ENCODE measurements at regions not wholly inside any gene's neighbourhood (a gene's known extent, or its start where the extent isn't known, plus 50 kb on each side); places are given as distances from the start of the nearest gene placed in this dataset.

DNA sequence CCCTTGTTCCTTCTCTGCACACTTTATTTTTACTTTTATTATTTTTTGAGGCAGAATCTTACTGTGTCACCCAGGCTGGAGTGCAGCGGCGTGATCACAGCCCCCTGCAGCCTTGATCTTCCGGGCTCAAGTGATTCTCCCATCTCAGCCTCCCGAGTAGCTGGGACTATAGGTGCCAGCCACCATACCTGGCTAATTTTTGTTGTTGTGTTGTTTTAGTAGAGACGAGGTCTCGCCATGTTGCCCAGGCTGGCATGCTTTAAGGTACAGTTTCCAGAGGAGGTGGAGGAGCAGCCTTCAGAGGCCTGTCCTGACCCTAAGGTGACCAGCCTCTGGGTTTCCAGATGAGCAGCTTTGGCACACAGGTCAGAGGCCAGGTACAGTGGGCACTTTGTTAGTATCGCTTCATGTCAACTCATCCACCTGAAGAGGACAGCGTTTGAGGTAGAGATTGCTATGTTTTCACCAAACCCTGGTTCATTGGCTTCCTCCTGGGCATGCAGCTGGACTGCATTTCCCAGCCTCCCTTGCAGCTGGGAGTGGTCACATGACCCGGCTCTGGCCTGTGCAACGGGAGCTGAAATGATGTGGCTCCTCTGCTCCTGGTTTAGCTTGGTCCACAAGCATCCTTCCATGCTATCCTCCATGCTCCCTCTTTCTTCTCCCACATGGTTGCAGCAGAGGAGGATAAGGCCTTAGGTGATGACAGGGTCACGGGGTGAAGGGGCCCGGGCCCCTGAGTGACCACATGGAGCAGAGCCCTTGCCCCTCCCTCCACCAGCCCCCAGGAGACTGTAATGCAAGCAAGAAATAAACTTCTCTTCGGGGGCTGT, 139.3 kb upstream of the IER5L start:
- Histone ChIP-seq H3K4ac (replicated peaks; ENCODE audit: insufficient read length, low read depth, low read length) (peak overlapping the region; percentile 61), H3K4me2 (ENCODE audit: insufficient read depth in 1 of 2, low read depth in 2 of 2, low read length in 2 of 2) (no peak overlapping the region), H4K8ac (ENCODE audit: extremely low read depth, insufficient read depth, low read length) (no peak overlapping the region; the same call in 1 of the 2 replicates), H3K9me3 (ENCODE audit: insufficient read depth in 2 of 2, low read depth in 1 of 2, low read length in 1 of 2) (no peaks in the 10 kb centered on the region), H3K79me1 (ENCODE audit: low read depth, low read length) (no peaks in the 10 kb centered on the region), H3K27me3 (replicated peaks in 1 of 4; ENCODE audit: control insufficient read depth in 3 of 4, extremely low read depth in 1 of 4, insufficient read depth in 3 of 4, low read length in 3 of 4) (peaks cover 0 to 7% (median 5%) of the 10 kb centered on the region in 4 experiments; a peak in 4 of 7 replicates), H3K14ac (ENCODE audit: insufficient read length) (no peak overlapping the region), H2BK12ac (ENCODE audit: low read depth, low read length) (no peak overlapping the region; the same call in 1 of the 2 replicates), H3K4me1 (replicated peaks in 1 of 4; ENCODE audit: control insufficient read depth in 3 of 4, insufficient read depth in 4 of 4, low read length in 3 of 4) (peaks cover 0 to 19% (median 12%) of the 10 kb centered on the region in 4 experiments; a peak in 6 of 7 replicates), H3K36me3 (ENCODE audit: control insufficient read depth in 2 of 4, insufficient read depth in 4 of 4, low read length in 3 of 4) (no peaks in the 10 kb centered on the region), H3K27ac (ENCODE audit: low read depth, low read length) (no peak overlapping the region), H3K56ac (replicated peaks; ENCODE audit: insufficient read length, low read depth, low read length) (no peak overlapping the region), H3K79me2 (ENCODE audit: control insufficient read depth in 1 of 2, insufficient read depth in 2 of 2, low read length in 2 of 2) (no peaks in the 10 kb centered on the region), H4K20me1 (replicated peaks in 1 of 2; ENCODE audit: control insufficient read depth in 1 of 2, insufficient read depth in 2 of 2, low read length in 2 of 2) (no peaks in the 10 kb centered on the region), H3K23me2 (ENCODE audit: low read depth, low read length) (peaks cover 6% of the 10 kb centered on the region; the same call in 1 of the 2 replicates), H4K5ac (ENCODE audit: insufficient read length, low read depth, low read length) (no peak overlapping the region), H2AFZ (ENCODE audit: low read length) (peak overlapping the region; percentile 95), H3K23ac (ENCODE audit: insufficient read length) (no peak overlapping the region), H3K4me3 (ENCODE audit: extremely low read depth in 1 of 4, insufficient read depth in 2 of 4, low read depth in 3 of 4, low read length in 4 of 4) (no peak overlapping the region), H2AK5ac (ENCODE audit: low read depth, low read length) (peak overlapping the region; percentile 14; the same call in 1 of the 2 replicates), H3K18ac (ENCODE audit: extremely low read depth, low read length) (no peak overlapping the region), H2BK15ac (ENCODE audit: low read length) (0 out of 2 replicates have a peak overlapping the region, but pooled peaks have one; percentile 83), H2BK20ac (ENCODE audit: low read length) (no peak overlapping the region), H2BK120ac (replicated peaks; ENCODE audit: low read depth, low read length) (no peak overlapping the region), H3K9ac (replicated peaks in 1 of 4; ENCODE audit: extremely low read depth in 1 of 4, low read depth in 3 of 4, low read length in 3 of 4) (no peak overlapping the region), H4K91ac (replicated peaks; ENCODE audit: insufficient read length, low read length) (no peak overlapping the region), H2BK5ac (ENCODE audit: low read depth, low read length) (peak overlapping the region; percentile 54)
- WGBS, 2 experiments (ENCODE audit: extremely low coverage in 1 of 2, insufficient coverage in 1 of 2, insufficient read length in 1 of 2, insufficient replicate concordance in 2 of 2, low coverage in 1 of 2, low lambda C conversion rate in 2 of 2, missing lambda C conversion rate in 1 of 2) = 75% methylated on average over 13 of the region's 13 CpGs; no CpG with 5 or more reads in 1 of the 2 experiments
- DNase-seq (ENCODE audit: low read depth in 1 of 2, low spot score in 2 of 2) (peak in 1 of 2 experiments; percentile 43), FAIRE-seq (peak; percentile 39)
- ChIA-PET CTCF (ENCODE audit: partially characterized antibody) (interaction anchor here (0.6 to 3.2 kb wide), 6 partner anchors 10 to 389 kb away, joined by 3 to 14 read pairs (median 4); partner anchors contain the start of gene IER5L), POLR2A (ENCODE audit: partially characterized antibody) (interaction anchor here (0.9 kb wide), 1 partner anchor 13 kb away, joined by 3 read pairs; no protein-coding TSS in a partner anchor)
- no peak for TF ChIP-seq ASH2L (IDR thresholded peaks at IDR 0.05; ENCODE audit: low read length)
- TF ChIP-seq RFX5 (IDR thresholded peaks at IDR 0.05; ENCODE audit: borderline replicate concordance, low read depth, low read length) = no peak
- TF ChIP-seq SP2 (IDR thresholded peaks at IDR 0.05; ENCODE audit: low read length) = no peak
- TF ChIP-seq SIX5 (IDR thresholded peaks at IDR 0.05; ENCODE audit: low read depth, low read length) = peak; percentile 73
- peak; percentile 78 for TF ChIP-seq ATF3 (IDR thresholded peaks at IDR 0.05; ENCODE audit: insufficient read depth, low read depth, low read length)
- TF ChIP-seq EP300 (IDR thresholded peaks at IDR 0.05; ENCODE audit: borderline replicate concordance in 1 of 2, low read depth in 2 of 2, low read length in 2 of 2) = no peak
- no peak for TF ChIP-seq BRCA1 (IDR thresholded peaks at IDR 0.05; ENCODE audit: low read depth, low read length)
- TF ChIP-seq PHF8 (conservative IDR thresholded peaks at IDR 0.05; ENCODE audit: low read depth, low read length) = no peak
- no peak for TF ChIP-seq CHD1 (IDR thresholded peaks at IDR 0.05; ENCODE audit: low read depth, low read length)
- TF ChIP-seq SP4 (IDR thresholded peaks at IDR 0.05; ENCODE audit: low read length) = 0 out of 2 replicates have a peak, but pooled peaks have one; percentile 52
- TF ChIP-seq RNF2 (IDR thresholded peaks at IDR 0.05; ENCODE audit: borderline replicate concordance, low read depth, low read length, missing control alignments, poor library complexity, severe bottlenecking) = no peak
